ENCODE measurements at regions not wholly inside any gene's neighbourhood (a gene's known extent, or its start where the extent isn't known, plus 50 kb on each side); places are given as distances from the start of the nearest gene placed in this dataset.
A peak's percentile ranks its signal among the peaks of the same experiment; 100 is the strongest.
"Not testable (repeated sequence)": the region's sequence is repeated elsewhere in the genome, so short reads cannot be mapped to it uniquely, and the experiment has no call there.

- DNase-seq (ENCODE audit: extremely low spot score, insufficient read length, low read depth) = no peak
These were observed 608.5 kb downstream of the KCNJ18 start for GRCh38 chr17:22300731-22301352.

GRCh38 chr17:22301353-22301745 is 609.0 kb downstream of the KCNJ18 start:
- DNase-seq (ENCODE audit: extremely low spot score, insufficient read length, low read depth) (no peak), FAIRE-seq (peak; percentile 59)

More at GRCh38 chr17:22300731-22301352, 608.5 kb downstream of the KCNJ18 start:
- FAIRE-seq = no peak

GRCh38 chr17:22303096-22303495 is 610.8 kb downstream of the KCNJ18 start:
- no peak for DNase-seq (ENCODE audit: extremely low spot score, insufficient read length, low read depth)
- FAIRE-seq = no peak

GRCh38 chr17:22303865-22304264 is 611.5 kb downstream of the KCNJ18 start:
- no peak for DNase-seq (ENCODE audit: extremely low spot score, insufficient read length, low read depth)
- no peak for FAIRE-seq

GRCh38 chr17:22304667-22305303 is 612.5 kb downstream of the KCNJ18 start:
- DNase-seq (ENCODE audit: extremely low spot score, insufficient read length, low read depth) (no peak), FAIRE-seq (no peak)

GRCh38 chr17:22305356-22306071 is 613.2 kb downstream of the KCNJ18 start:
- no peak for FAIRE-seq
- DNase-seq (ENCODE audit: extremely low spot score, insufficient read length, low read depth) = no peak

- not testable (repeated sequence) for FAIRE-seq; DNase-seq (ENCODE audit: extremely low spot score, insufficient read length, low read depth)
These were observed 618.0 kb downstream of the KCNJ18 start for GRCh38 chr17:22310292-22310691.

GRCh38 chr17:22310717-22311686 is 618.7 kb downstream of the KCNJ18 start:
- FAIRE-seq (no peak), DNase-seq (ENCODE audit: extremely low spot score, insufficient read length, low read depth) (no peak)

GRCh38 chr17:22321001-22321400 is 628.7 kb downstream of the KCNJ18 start:
- not testable (repeated sequence) for FAIRE-seq; DNase-seq (ENCODE audit: extremely low spot score, insufficient read length, low read depth)

- not testable (repeated sequence) for DNase-seq (ENCODE audit: extremely low spot score, insufficient read length, low read depth); FAIRE-seq
These were observed 630.7 kb downstream of the KCNJ18 start for GRCh38 chr17:22322893-22323550.

- no peak for FAIRE-seq
These were observed 645.1 kb downstream of the KCNJ18 start for GRCh38 chr17:22337467-22337866.

GRCh38 chr17:22356603-22357002 is 664.3 kb downstream of the KCNJ18 start:
- not testable (repeated sequence) for FAIRE-seq; DNase-seq (ENCODE audit: extremely low spot score, insufficient read length, low read depth)

More at GRCh38 chr17:22337467-22337866, 645.1 kb downstream of the KCNJ18 start:
- no peak for DNase-seq (ENCODE audit: extremely low spot score, insufficient read length, low read depth)

- not testable (repeated sequence) for DNase-seq (ENCODE audit: extremely low spot score, insufficient read length, low read depth); FAIRE-seq
These were observed 678.7 kb downstream of the KCNJ18 start for GRCh38 chr17:22370988-22371387.

- FAIRE-seq (no peak), DNase-seq (ENCODE audit: extremely low spot score, insufficient read length, low read depth) (no peak)
These were observed 681.6 kb downstream of the KCNJ18 start for GRCh38 chr17:22373911-22374310.

GRCh38 chr17:22374741-22375140 is 682.4 kb downstream of the KCNJ18 start:
- FAIRE-seq (no peak), DNase-seq (ENCODE audit: extremely low spot score, insufficient read length, low read depth) (no peak)

GRCh38 chr17:22376747-22377146 is 684.4 kb downstream of the KCNJ18 start:
- FAIRE-seq; DNase-seq (ENCODE audit: extremely low spot score, insufficient read length, low read depth): not testable (repeated sequence)

- not testable (repeated sequence) for FAIRE-seq
These were observed 686.4 kb downstream of the KCNJ18 start for GRCh38 chr17:22378748-22379147.

GRCh38 chr17:22381589-22381988 is 689.3 kb downstream of the KCNJ18 start:
- FAIRE-seq; DNase-seq (ENCODE audit: extremely low spot score, insufficient read length, low read depth): not testable (repeated sequence)

More at GRCh38 chr17:22378748-22379147, 686.4 kb downstream of the KCNJ18 start:
- DNase-seq (ENCODE audit: extremely low spot score, insufficient read length, low read depth) = not testable (repeated sequence)
